SK-N-SH (cell line): ENCODE measurements at regions not wholly inside any gene's neighbourhood (a gene's known extent, or its start where the extent isn't known, plus 50 kb on each side); places are given as distances from the start of the nearest gene placed in this dataset.

Source experiments
- CTCF ChIA-PET: fragments of 300-600, 350-600 bp; formaldehyde crosslinking; extraction: SDS; loops from one replicate; lab custom pipeline; 2021; lab: Yijun Ruan, JAX
- POLR2A ChIA-PET: fragments of 350-600 bp; sonication (Branson Sonifier 250); formaldehyde crosslinking; extraction: SDS; loops from one replicate; lab custom pipeline; 2020; ENCODE audit warnings: antibody characterized with exemption, inconsistent platforms; lab: Yijun Ruan, JAX
- DNase-seq: peaks from one replicate; pipeline ENCODE4 v3.0.0; 2012
- H2AFZ ChIP-seq: fragments of 200-600 bp; sonication (generic); 2 replicates; pipeline ENCODE4 v1.8.1; 2016; ENCODE audit warnings: antibody characterized with exemption, mild to moderate bottlenecking, low read depth
- H3F3A ChIP-seq: fragments of 200-600 bp; sonication (generic); replicated peaks from 2 replicates; pipeline ENCODE3; 2016; ENCODE audit warnings: antibody characterized with exemption, mild to moderate bottlenecking; ENCODE audit not compliant: insufficient read depth
- H3K27ac ChIP-seq, 2 experiments: fragments of 200-500 bp in 1 of 2; fragments of 200-600 bp in 1 of 2; sonication (Bioruptor generic) in 1 of 2; sonication (generic), shearing (Covaris generic) in 1 of 2; 2 replicates each; pipeline versions ENCODE4 v1.5.1 to v1.6.1; 2014 to 2016; ENCODE audit warnings: low read depth in 2 of 2, inconsistent platforms in 1 of 2, low read length in 1 of 2, mild to moderate bottlenecking in 1 of 2, mixed read lengths in 1 of 2
- H3K27me3 ChIP-seq: fragments of 200-600 bp; sonication (generic), shearing (Covaris generic); 2 replicates; pipeline ENCODE4 v1.6.1; 2016; ENCODE audit warnings: mixed run types; ENCODE audit not compliant: insufficient read depth
- H3K36me3 ChIP-seq, 2 experiments: fragments of 200-500 bp in 1 of 2; fragments of 200-600 bp in 1 of 2; sonication (Bioruptor generic) in 1 of 2; sonication (generic) in 1 of 2; replicated peaks in 1 of 2; 2 replicates each; pipeline versions ENCODE3 to v1.5.1; 2014 to 2016; ENCODE audit warnings: low read length in 1 of 2, mild to moderate bottlenecking in 1 of 2; ENCODE audit not compliant: insufficient read depth in 2 of 2, control insufficient read depth in 1 of 2
- H3K4me1 ChIP-seq, 2 experiments: fragments of 200-500 bp in 1 of 2; fragments of 200-600 bp in 1 of 2; sonication (Bioruptor generic) in 1 of 2; sonication (generic), shearing (Covaris generic) in 1 of 2; 2 replicates each; pipeline versions ENCODE4 v1.5.1 to v1.6.1; 2014 to 2016; ENCODE audit warnings: low read depth in 1 of 2, low read length in 1 of 2, mixed run types in 1 of 2; ENCODE audit not compliant: insufficient read depth in 2 of 2, control insufficient read depth in 1 of 2
- H3K4me2 ChIP-seq: fragments of 200-600 bp; sonication (generic), shearing (Covaris generic); 2 replicates; pipeline ENCODE4 v1.6.1; 2017; ENCODE audit warnings: mixed run types
- H3K4me3 ChIP-seq, 2 experiments: fragments of 200-500 bp in 1 of 2; fragments of 200-600 bp in 1 of 2; sonication (Bioruptor generic) in 1 of 2; sonication (generic), shearing (Covaris generic) in 1 of 2; 2 replicates each; pipeline versions ENCODE4 v1.5.1 to v1.8.1; 2014 to 2016; ENCODE audit warnings: low read depth in 2 of 2, inconsistent platforms in 1 of 2, low read length in 1 of 2, mild to moderate bottlenecking in 1 of 2, mixed read lengths in 1 of 2, moderate library complexity in 1 of 2
- H3K79me2 ChIP-seq: fragments of 200-600 bp; sonication (generic); 2 replicates; pipeline ENCODE4 v1.8.1; 2017; ENCODE audit warnings: mild to moderate bottlenecking; ENCODE audit not compliant: insufficient read depth
- H3K9ac ChIP-seq: fragments of 200-600 bp; sonication (generic); 2 replicates; pipeline ENCODE4 v1.6.1; 2017; ENCODE audit warnings: mixed run types
- H3K9me2 ChIP-seq: fragments of 200-600 bp; sonication (generic); 2 replicates; pipeline ENCODE4 v1.6.1; 2017; ENCODE audit warnings: mixed run types
- H3K9me3 ChIP-seq: fragments of 200-600 bp; sonication (generic); 2 replicates; pipeline ENCODE4 v1.6.1; 2017; ENCODE audit warnings: mixed run types, mild to moderate bottlenecking, moderate library complexity
- H4K20me1 ChIP-seq: fragments of 200-600 bp; sonication (generic); 2 replicates; pipeline ENCODE4 v1.6.1; 2017; ENCODE audit warnings: mild to moderate bottlenecking, mixed run types; ENCODE audit not compliant: insufficient read depth
- CHD2 ChIP-seq: fragments of 150-350 bp; IDR thresholded peaks from 2 replicates; pipeline ENCODE4 v1.6.1; 2018; ENCODE audit warnings: low read length; ENCODE audit not compliant: partially characterized antibody
- ELF1 ChIP-seq: IDR thresholded peaks from 2 replicates; pipeline ENCODE4 v1.4.0; 2012
- GABPA ChIP-seq: IDR thresholded peaks from 2 replicates; pipeline ENCODE4 v1.4.0; 2012; ENCODE audit warnings: low read depth, mild to moderate bottlenecking
- GATA2 ChIP-seq: sonication (generic); formaldehyde crosslinking; IDR thresholded peaks from 2 replicates; pipeline ENCODE4 v1.5.0; 2020; ENCODE audit warnings: mild to moderate bottlenecking, missing genetic modification reagents
- PBX3 ChIP-seq: IDR thresholded peaks from 2 replicates; pipeline ENCODE4; 2012
- RAD21 ChIP-seq: IDR thresholded peaks from 2 replicates; pipeline ENCODE4 v1.6.1; 2012; ENCODE audit warnings: mild to moderate bottlenecking, low read length
- RCOR1 ChIP-seq: fragments of 150-350 bp; IDR thresholded peaks from 2 replicates; pipeline ENCODE4 v1.6.1; 2017; ENCODE audit warnings: antibody characterized with exemption, low read length
- REST ChIP-seq: IDR thresholded peaks from 2 replicates; pipeline ENCODE4 v1.6.1; 2012; ENCODE audit warnings: mild to moderate bottlenecking, low read depth, low read length, moderate library complexity
- SMC3 ChIP-seq: IDR thresholded peaks from 2 replicates; pipeline ENCODE4 v1.6.1; 2012; ENCODE audit warnings: low read depth, low read length, improper control_type of control experiment
- TCF12 ChIP-seq: IDR thresholded peaks from 2 replicates; pipeline ENCODE4 v1.4.0; 2012
- TEAD4 ChIP-seq: IDR thresholded peaks from 2 replicates; pipeline ENCODE4 v1.4.0; 2012; ENCODE audit warnings: mild to moderate bottlenecking, borderline replicate concordance; ENCODE audit not compliant: insufficient read depth
- USF2 ChIP-seq: fragments of 150-350 bp; IDR thresholded peaks from 2 replicates; pipeline ENCODE4 v1.6.1; 2017; ENCODE audit warnings: antibody characterized with exemption, low read length, low read depth, borderline replicate concordance
- ZBTB33 ChIP-seq: IDR thresholded peaks from 2 replicates; pipeline ENCODE4 v1.4.0; 2012; ENCODE audit warnings: low read depth, borderline replicate concordance
- WGBS: methylation state at CpG from one replicate; pipeline ENCODE4 v1.1.6; 2017; ENCODE audit warnings: low lambda C conversion rate; 5-methylcytosine and 5-hydroxymethylcytosine counted together

GRCh38 chr4:180642732-180643131 is 1600.5 kb upstream of the TENM3 start:
- H3K4me3 ChIP-seq = no peak overlapping the region
- H3K27ac ChIP-seq = no peak overlapping the region
- H3K36me3 ChIP-seq = no peaks in the 10 kb centered on the region
- CTCF ChIA-PET = interaction anchor here (1.0 to 1.6 kb wide), 2 partner anchors 22 to 193 kb away, joined by 4 to 6 read pairs; no protein-coding TSS in a partner anchor
- H2AFZ ChIP-seq = no peak overlapping the region
- H3F3A ChIP-seq = no peaks in the 10 kb centered on the region
- no peaks in the 10 kb centered on the region for H3K4me1 ChIP-seq
- TF ChIP-seq CHD2 = no peak
- no peak for TF ChIP-seq SMC3
- H3K79me2 ChIP-seq = no peaks in the 10 kb centered on the region
- no peak for DNase-seq
- H4K20me1 ChIP-seq = no peaks in the 10 kb centered on the region
- no peak overlapping the region for H3K4me2 ChIP-seq
- no peaks in the 10 kb centered on the region for H3K9me3 ChIP-seq
- no peak overlapping the region for H3K9ac ChIP-seq
- H3K27me3 ChIP-seq = no peaks in the 10 kb centered on the region; the same call in 1 of the 2 replicates
- no peaks in the 10 kb centered on the region for H3K9me2 ChIP-seq
- POLR2A ChIA-PET = no interaction called here
- WGBS = 12% methylated on average over 9 of the region's 9 CpGs

GRCh38 chr4:180650273-180650672 is 1592.9 kb upstream of the TENM3 start:
- WGBS = 17% methylated on average over 4 of the region's 4 CpGs
- H3K27me3 ChIP-seq = no peaks in the 10 kb centered on the region
- no peaks in the 10 kb centered on the region for H4K20me1 ChIP-seq
- H3K9me3 ChIP-seq = no peaks in the 10 kb centered on the region
- ChIA-PET POLR2A (no interaction called here), CTCF (interaction anchor here (6.7 kb wide), 1 partner anchor 15 kb away, joined by 51 read pairs; no protein-coding TSS in a partner anchor)
- H3K4me3 ChIP-seq = no peak overlapping the region
- no peaks in the 10 kb centered on the region for H3K79me2 ChIP-seq
- no peaks in the 10 kb centered on the region for H3K36me3 ChIP-seq
- TF ChIP-seq RAD21 (no peak), TCF12 (no peak), ELF1 (no peak), GABPA (no peak), RCOR1 (no peak), GATA2 (CRISPR knock-in tag) (no peak), ZBTB33 (no peak), PBX3 (no peak), CHD2 (no peak), TEAD4 (no peak), REST (no peak), USF2 (no peak), SMC3 (no peak)
- H2AFZ ChIP-seq = no peak overlapping the region
- H3K9ac ChIP-seq = no peak overlapping the region
- H3K4me2 ChIP-seq = no peak overlapping the region
- no peaks in the 10 kb centered on the region for H3F3A ChIP-seq
- no peak for DNase-seq
- H3K4me1 ChIP-seq = no peaks in the 10 kb centered on the region
- H3K9me2 ChIP-seq = no peaks in the 10 kb centered on the region
- H3K27ac ChIP-seq = no peak overlapping the region
